ENCODE measurements at regions not wholly inside any gene's neighbourhood (a gene's known extent, or its start where the extent isn't known, plus 50 kb on each side); places are given as distances from the start of the nearest gene placed in this dataset.

GRCh38 chr5:74357827-74358226 lies 282.7 kb downstream of the ENC1 start:
- Histone ChIP-seq H3K27me3 (ENCODE audit: low read depth, low read length) (no peaks in the 10 kb centered on the region), H3K27ac (ENCODE audit: low read length) (no peak overlapping the region), H3K4me1 (ENCODE audit: control insufficient read depth in 1 of 2, insufficient read depth in 2 of 2, low read length in 2 of 2) (no peaks in the 10 kb centered on the region), H3K4me3 (ENCODE audit: low read depth in 1 of 2, low read length in 2 of 2) (no peak overlapping the region), H3K9me3 (ENCODE audit: control insufficient read depth in 1 of 2, low read length in 2 of 2) (no peaks in the 10 kb centered on the region), H3K36me3 (ENCODE audit: control insufficient read depth in 1 of 2, insufficient read depth in 2 of 2, low read length in 2 of 2) (no peaks in the 10 kb centered on the region)

GRCh38 chr5:74356009-74356695 lies 284.4 kb downstream of the ENC1 start:
- Histone ChIP-seq H3K4me1 (ENCODE audit: control insufficient read depth in 1 of 2, insufficient read depth in 2 of 2, low read length in 2 of 2) (no peaks in the 10 kb centered on the region), H3K4me3 (ENCODE audit: low read depth in 1 of 2, low read length in 2 of 2) (no peak overlapping the region), H3K27me3 (ENCODE audit: low read depth, low read length) (no peaks in the 10 kb centered on the region), H3K27ac (ENCODE audit: low read length) (no peak overlapping the region), H3K9me3 (ENCODE audit: control insufficient read depth in 1 of 2, low read length in 2 of 2) (no peaks in the 10 kb centered on the region), H3K36me3 (ENCODE audit: control insufficient read depth in 1 of 2, insufficient read depth in 2 of 2, low read length in 2 of 2) (no peaks in the 10 kb centered on the region)

GRCh38 chr5:74355041-74355824 lies 285.3 kb downstream of the ENC1 start:
- no peak overlapping the region for H3K27ac ChIP-seq (ENCODE audit: low read length)
- H3K4me3 ChIP-seq (ENCODE audit: low read depth in 1 of 2, low read length in 2 of 2) = no peak overlapping the region
- H3K36me3 ChIP-seq (ENCODE audit: control insufficient read depth in 1 of 2, insufficient read depth in 2 of 2, low read length in 2 of 2) = no peaks in the 10 kb centered on the region
- H3K4me1 ChIP-seq (ENCODE audit: control insufficient read depth in 1 of 2, insufficient read depth in 2 of 2, low read length in 2 of 2) = no peaks in the 10 kb centered on the region
- H3K27me3 ChIP-seq (ENCODE audit: low read depth, low read length) = no peaks in the 10 kb centered on the region
- H3K9me3 ChIP-seq (ENCODE audit: control insufficient read depth in 1 of 2, low read length in 2 of 2) = no peaks in the 10 kb centered on the region

GRCh38 chr5:74352256-74352655 lies 288.3 kb downstream of the ENC1 start:
- Histone ChIP-seq H3K27me3 (ENCODE audit: low read depth, low read length) (no peaks in the 10 kb centered on the region), H3K4me1 (ENCODE audit: control insufficient read depth in 1 of 2, insufficient read depth in 2 of 2, low read length in 2 of 2) (no peaks in the 10 kb centered on the region), H3K27ac (ENCODE audit: low read length) (no peak overlapping the region), H3K9me3 (ENCODE audit: control insufficient read depth in 1 of 2, low read length in 2 of 2) (no peaks in the 10 kb centered on the region), H3K36me3 (ENCODE audit: control insufficient read depth in 1 of 2, insufficient read depth in 2 of 2, low read length in 2 of 2) (no peaks in the 10 kb centered on the region), H3K4me3 (ENCODE audit: low read depth in 1 of 2, low read length in 2 of 2) (no peak overlapping the region)

GRCh38 chr5:74342948-74343682 lies 297.4 kb downstream of the ENC1 start:
- Histone ChIP-seq H3K27ac (ENCODE audit: low read length) (no peak overlapping the region), H3K4me1 (ENCODE audit: control insufficient read depth in 1 of 2, insufficient read depth in 2 of 2, low read length in 2 of 2) (peaks cover 0 to 2% of the 10 kb centered on the region in 2 donors), H3K36me3 (ENCODE audit: control insufficient read depth in 1 of 2, insufficient read depth in 2 of 2, low read length in 2 of 2) (no peaks in the 10 kb centered on the region), H3K27me3 (ENCODE audit: low read depth, low read length) (no peaks in the 10 kb centered on the region), H3K9me3 (ENCODE audit: control insufficient read depth in 1 of 2, low read length in 2 of 2) (no peaks in the 10 kb centered on the region), H3K4me3 (ENCODE audit: low read depth in 1 of 2, low read length in 2 of 2) (no peak overlapping the region)

DNA sequence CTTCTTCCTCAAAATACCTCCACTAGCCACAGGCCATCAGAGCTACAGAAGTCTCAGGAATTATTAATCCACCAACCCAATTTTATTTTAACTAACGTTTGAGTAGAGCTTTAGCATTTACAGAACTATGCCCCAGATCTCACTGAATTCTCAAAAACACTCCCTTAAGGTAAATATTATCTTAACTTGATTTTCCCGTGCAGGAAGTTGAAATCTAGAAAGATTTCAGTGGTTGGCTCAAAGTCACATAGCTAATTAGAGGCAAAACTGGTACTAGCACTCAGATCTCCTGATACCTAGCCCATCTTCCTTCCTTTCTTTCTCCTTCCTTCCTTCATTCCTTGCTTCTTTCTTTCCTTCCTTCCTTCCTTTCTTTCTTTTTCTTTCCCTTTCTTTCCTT lies 298.3 kb downstream of the ENC1 start:
- H3K27me3 ChIP-seq (ENCODE audit: low read depth, low read length) = no peaks in the 10 kb centered on the region
- H3K36me3 ChIP-seq (ENCODE audit: control insufficient read depth in 1 of 2, insufficient read depth in 2 of 2, low read length in 2 of 2) = no peaks in the 10 kb centered on the region
- no peak overlapping the region for H3K27ac ChIP-seq (ENCODE audit: low read length)
- no peak overlapping the region for H3K4me3 ChIP-seq (ENCODE audit: low read depth in 1 of 2, low read length in 2 of 2)
- H3K4me1 ChIP-seq (ENCODE audit: control insufficient read depth in 1 of 2, insufficient read depth in 2 of 2, low read length in 2 of 2) = peaks cover 0 to 11% of the 10 kb centered on the region in 2 donors
- H3K9me3 ChIP-seq (ENCODE audit: control insufficient read depth in 1 of 2, low read length in 2 of 2) = no peaks in the 10 kb centered on the region

GRCh38 chr5:74341221-74341620 lies 299.3 kb downstream of the ENC1 start:
- Histone ChIP-seq H3K9me3 (ENCODE audit: control insufficient read depth in 1 of 2, low read length in 2 of 2) (no peaks in the 10 kb centered on the region), H3K4me3 (ENCODE audit: low read depth in 1 of 2, low read length in 2 of 2) (no peak overlapping the region), H3K36me3 (ENCODE audit: control insufficient read depth in 1 of 2, insufficient read depth in 2 of 2, low read length in 2 of 2) (no peaks in the 10 kb centered on the region), H3K4me1 (ENCODE audit: control insufficient read depth in 1 of 2, insufficient read depth in 2 of 2, low read length in 2 of 2) (peaks cover 0 to 21% of the 10 kb centered on the region in 2 donors), H3K27ac (ENCODE audit: low read length) (no peak overlapping the region), H3K27me3 (ENCODE audit: low read depth, low read length) (no peaks in the 10 kb centered on the region)

- no peaks in the 10 kb centered on the region for H3K9me3 ChIP-seq (ENCODE audit: control insufficient read depth in 1 of 2, low read length in 2 of 2)
- no peaks in the 10 kb centered on the region for H3K27me3 ChIP-seq (ENCODE audit: low read depth, low read length)
- H3K27ac ChIP-seq (ENCODE audit: low read length) = no peak overlapping the region
- H3K4me3 ChIP-seq (ENCODE audit: low read depth in 1 of 2, low read length in 2 of 2) = no peak overlapping the region
- H3K36me3 ChIP-seq (ENCODE audit: control insufficient read depth in 1 of 2, insufficient read depth in 2 of 2, low read length in 2 of 2) = no peaks in the 10 kb centered on the region
- H3K4me1 ChIP-seq (ENCODE audit: control insufficient read depth in 1 of 2, insufficient read depth in 2 of 2, low read length in 2 of 2) = peaks cover 0 to 22% of the 10 kb centered on the region in 2 donors
These were observed 300.1 kb downstream of the ENC1 start for GRCh38 chr5:74340476-74340875.

DNA sequence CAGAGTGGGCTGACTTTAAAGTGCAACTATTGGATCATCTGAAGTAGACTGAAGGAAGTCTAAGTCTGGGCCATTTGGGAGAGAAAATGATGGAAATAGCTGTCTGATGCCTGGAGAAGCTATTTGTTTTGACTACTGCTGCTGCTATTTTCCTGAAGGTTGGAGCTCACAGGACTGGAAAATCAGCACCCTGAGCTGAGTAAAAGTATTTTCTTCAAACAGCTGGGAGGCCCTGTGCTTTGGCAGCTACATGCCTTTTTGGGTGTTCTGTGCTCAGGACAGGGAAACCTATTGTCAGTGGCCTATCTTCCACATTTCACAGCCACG lies 302.6 kb downstream of the ENC1 start:
- Histone ChIP-seq H3K4me1 (ENCODE audit: control insufficient read depth in 1 of 2, insufficient read depth in 2 of 2, low read length in 2 of 2) (peaks cover 0 to 22% of the 10 kb centered on the region in 2 donors), H3K4me3 (ENCODE audit: low read depth in 1 of 2, low read length in 2 of 2) (no peak overlapping the region), H3K27me3 (ENCODE audit: low read depth, low read length) (no peaks in the 10 kb centered on the region), H3K36me3 (ENCODE audit: control insufficient read depth in 1 of 2, insufficient read depth in 2 of 2, low read length in 2 of 2) (no peaks in the 10 kb centered on the region), H3K9me3 (ENCODE audit: control insufficient read depth in 1 of 2, low read length in 2 of 2) (no peaks in the 10 kb centered on the region), H3K27ac (ENCODE audit: low read length) (no peak overlapping the region)

DNA sequence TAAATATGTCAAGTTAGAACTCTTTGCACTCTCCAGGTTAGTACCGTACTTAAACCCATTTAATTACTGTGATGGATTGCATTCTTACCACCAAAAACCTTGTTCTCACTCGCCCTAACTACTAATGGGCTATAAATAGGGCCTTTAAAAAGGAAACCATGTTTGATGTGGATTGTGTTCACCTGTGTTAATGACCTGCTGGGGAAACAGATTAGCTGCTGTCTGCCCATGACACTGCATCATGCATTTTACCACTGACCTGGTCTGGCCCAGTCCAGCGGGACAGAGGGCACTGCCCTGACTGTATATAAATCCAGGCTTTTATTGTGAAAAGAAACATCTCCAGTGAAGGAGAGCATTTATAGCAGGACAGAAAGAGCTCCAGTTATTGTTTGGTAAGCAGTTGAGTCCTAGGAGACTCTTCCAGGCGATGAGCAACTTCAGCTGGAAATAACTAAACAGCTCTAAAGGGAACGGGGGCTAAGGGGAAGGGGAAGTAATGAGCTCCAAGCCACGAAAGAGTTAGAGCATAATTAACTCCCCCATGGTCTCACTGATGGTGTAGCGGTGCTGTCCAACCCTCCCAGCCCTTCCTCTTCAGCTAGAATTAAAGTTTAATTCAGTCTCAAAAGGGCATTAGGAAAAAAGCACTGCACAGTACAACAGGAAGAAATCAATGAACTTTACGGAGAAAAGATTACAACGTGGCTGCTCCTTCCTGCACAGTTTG lies 303.1 kb downstream of the ENC1 start:
- H3K27me3 ChIP-seq (ENCODE audit: low read depth, low read length) = no peaks in the 10 kb centered on the region
- H3K27ac ChIP-seq (ENCODE audit: low read length) = no peak overlapping the region
- no peaks in the 10 kb centered on the region for H3K36me3 ChIP-seq (ENCODE audit: control insufficient read depth in 1 of 2, insufficient read depth in 2 of 2, low read length in 2 of 2)
- H3K4me1 ChIP-seq (ENCODE audit: control insufficient read depth in 1 of 2, insufficient read depth in 2 of 2, low read length in 2 of 2) = peaks cover 0 to 22% of the 10 kb centered on the region in 2 donors
- H3K4me3 ChIP-seq (ENCODE audit: low read depth in 1 of 2, low read length in 2 of 2) = no peak overlapping the region
- H3K9me3 ChIP-seq (ENCODE audit: control insufficient read depth in 1 of 2, low read length in 2 of 2) = no peaks in the 10 kb centered on the region

- peaks cover 0 to 22% of the 10 kb centered on the region in 2 donors for H3K4me1 ChIP-seq (ENCODE audit: control insufficient read depth in 1 of 2, insufficient read depth in 2 of 2, low read length in 2 of 2)
- H3K4me3 ChIP-seq (ENCODE audit: low read depth in 1 of 2, low read length in 2 of 2) = no peak overlapping the region
- H3K27ac ChIP-seq (ENCODE audit: low read length) = no peak overlapping the region
- H3K27me3 ChIP-seq (ENCODE audit: low read depth, low read length) = no peaks in the 10 kb centered on the region
- H3K36me3 ChIP-seq (ENCODE audit: control insufficient read depth in 1 of 2, insufficient read depth in 2 of 2, low read length in 2 of 2) = no peaks in the 10 kb centered on the region
- H3K9me3 ChIP-seq (ENCODE audit: control insufficient read depth in 1 of 2, low read length in 2 of 2) = no peaks in the 10 kb centered on the region
These were observed 304.2 kb downstream of the ENC1 start for GRCh38 chr5:74336297-74336696.
